ENCODE measurements at regions not wholly inside any gene's neighbourhood (a gene's known extent, or its start where the extent isn't known, plus 50 kb on each side); places are given as distances from the start of the nearest gene placed in this dataset.
"Not testable (repeated sequence)": the region's sequence is repeated elsewhere in the genome, so short reads cannot be mapped to it uniquely, and the experiment has no call there.

GRCh38 chr7:35956988-35957387 lies 156.1 kb downstream of the SEPTIN7 start:
- DNase-seq (ENCODE audit: extremely low read depth, low read depth); H3K4me3 ChIP-seq (replicated peaks; ENCODE audit: low read depth, low read length): not testable (repeated sequence)

DNA sequence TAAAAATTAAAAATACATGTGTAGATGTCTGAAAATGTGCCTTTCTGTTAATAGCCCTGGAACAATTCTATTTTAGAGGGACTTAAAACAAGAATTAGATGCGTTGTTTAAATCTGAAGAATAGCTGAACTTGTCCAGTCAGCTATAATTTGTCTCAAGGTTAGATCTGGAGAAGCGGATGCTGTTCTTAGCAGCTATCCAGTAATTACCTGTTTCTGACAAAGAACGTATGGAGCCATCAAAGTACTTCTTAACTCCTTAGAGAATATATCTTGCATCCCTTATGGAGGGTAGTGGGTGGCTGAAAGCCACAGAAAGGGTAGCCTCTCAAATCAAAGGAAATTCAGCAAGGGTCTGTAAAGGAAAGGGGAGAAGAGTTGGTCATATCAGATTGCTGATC lies 160.4 kb downstream of the SEPTIN7 start:
- not testable (repeated sequence) for H3K4me3 ChIP-seq (replicated peaks; ENCODE audit: low read depth, low read length); DNase-seq (ENCODE audit: extremely low read depth, low read depth)

GRCh38 chr7:35962607-35963006 lies 161.8 kb downstream of the SEPTIN7 start:
- H3K4me3 ChIP-seq (replicated peaks; ENCODE audit: low read depth, low read length); DNase-seq (ENCODE audit: extremely low read depth, low read depth): not testable (repeated sequence)

GRCh38 chr7:35967366-35968139 lies 166.7 kb downstream of the SEPTIN7 start:
- TF ChIP-seq, protein P1, sequence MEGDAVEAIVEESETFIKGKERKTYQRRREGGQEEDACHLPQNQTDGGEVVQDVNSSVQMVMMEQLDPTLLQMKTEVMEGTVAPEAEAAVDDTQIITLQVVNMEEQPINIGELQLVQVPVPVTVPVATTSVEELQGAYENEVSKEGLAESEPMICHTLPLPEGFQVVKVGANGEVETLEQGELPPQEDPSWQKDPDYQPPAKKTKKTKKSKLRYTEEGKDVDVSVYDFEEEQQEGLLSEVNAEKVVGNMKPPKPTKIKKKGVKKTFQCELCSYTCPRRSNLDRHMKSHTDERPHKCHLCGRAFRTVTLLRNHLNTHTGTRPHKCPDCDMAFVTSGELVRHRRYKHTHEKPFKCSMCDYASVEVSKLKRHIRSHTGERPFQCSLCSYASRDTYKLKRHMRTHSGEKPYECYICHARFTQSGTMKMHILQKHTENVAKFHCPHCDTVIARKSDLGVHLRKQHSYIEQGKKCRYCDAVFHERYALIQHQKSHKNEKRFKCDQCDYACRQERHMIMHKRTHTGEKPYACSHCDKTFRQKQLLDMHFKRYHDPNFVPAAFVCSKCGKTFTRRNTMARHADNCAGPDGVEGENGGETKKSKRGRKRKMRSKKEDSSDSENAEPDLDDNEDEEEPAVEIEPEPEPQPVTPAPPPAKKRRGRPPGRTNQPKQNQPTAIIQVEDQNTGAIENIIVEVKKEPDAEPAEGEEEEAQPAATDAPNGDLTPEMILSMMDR (IDR thresholded peaks at IDR 0.05; ENCODE audit: low read depth, low read length, missing control alignments): no peak
- DNase-seq (ENCODE audit: extremely low read depth, low read depth): no peak

GRCh38 chr7:35968140-35968940 lies 167.5 kb downstream of the SEPTIN7 start:
- DNase-seq (ENCODE audit: extremely low read depth, low read depth): no peak
- TF ChIP-seq, protein P1 (IDR thresholded peaks at IDR 0.05; ENCODE audit: low read depth, low read length, missing control alignments): no peak
- H3K4me3 ChIP-seq (replicated peaks; ENCODE audit: low read depth, low read length): no peak overlapping the region

More at GRCh38 chr7:35967366-35968139, 166.7 kb downstream of the SEPTIN7 start:
- no peak overlapping the region for H3K4me3 ChIP-seq (replicated peaks; ENCODE audit: low read depth, low read length)

DNA sequence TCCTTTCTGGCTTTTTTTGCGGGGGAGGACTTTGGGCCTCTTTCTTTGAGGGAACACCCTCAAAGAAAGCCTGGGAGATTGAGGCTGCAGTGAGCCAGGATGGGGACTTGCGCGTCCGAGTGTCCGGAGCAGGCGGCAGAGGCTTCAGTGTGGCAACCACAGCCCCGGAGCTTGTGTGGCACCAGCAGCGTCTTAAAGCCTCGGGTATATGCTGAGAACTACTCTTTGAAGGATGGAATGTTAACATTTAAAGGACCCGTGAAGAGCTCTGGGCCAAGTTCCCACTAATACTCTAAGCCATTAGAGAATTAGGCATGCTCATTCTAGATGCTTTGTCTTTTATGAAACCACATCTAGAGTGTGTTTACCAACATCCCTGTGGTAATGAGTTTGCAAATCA lies 168.2 kb downstream of the SEPTIN7 start:
- H3K4me3 ChIP-seq (replicated peaks; ENCODE audit: low read depth, low read length): no peak overlapping the region
- DNase-seq (ENCODE audit: extremely low read depth, low read depth): no peak
- TF ChIP-seq, protein P1 (IDR thresholded peaks at IDR 0.05; ENCODE audit: low read depth, low read length, missing control alignments): no peak

- TF ChIP-seq, protein P1 (IDR thresholded peaks at IDR 0.05; ENCODE audit: low read depth, low read length, missing control alignments): no peak
- no peak overlapping the region for H3K4me3 ChIP-seq (replicated peaks; ENCODE audit: low read depth, low read length)
- DNase-seq (ENCODE audit: extremely low read depth, low read depth): no peak
These were observed 169.6 kb downstream of the SEPTIN7 start for GRCh38 chr7:35970458-35970857.

DNA sequence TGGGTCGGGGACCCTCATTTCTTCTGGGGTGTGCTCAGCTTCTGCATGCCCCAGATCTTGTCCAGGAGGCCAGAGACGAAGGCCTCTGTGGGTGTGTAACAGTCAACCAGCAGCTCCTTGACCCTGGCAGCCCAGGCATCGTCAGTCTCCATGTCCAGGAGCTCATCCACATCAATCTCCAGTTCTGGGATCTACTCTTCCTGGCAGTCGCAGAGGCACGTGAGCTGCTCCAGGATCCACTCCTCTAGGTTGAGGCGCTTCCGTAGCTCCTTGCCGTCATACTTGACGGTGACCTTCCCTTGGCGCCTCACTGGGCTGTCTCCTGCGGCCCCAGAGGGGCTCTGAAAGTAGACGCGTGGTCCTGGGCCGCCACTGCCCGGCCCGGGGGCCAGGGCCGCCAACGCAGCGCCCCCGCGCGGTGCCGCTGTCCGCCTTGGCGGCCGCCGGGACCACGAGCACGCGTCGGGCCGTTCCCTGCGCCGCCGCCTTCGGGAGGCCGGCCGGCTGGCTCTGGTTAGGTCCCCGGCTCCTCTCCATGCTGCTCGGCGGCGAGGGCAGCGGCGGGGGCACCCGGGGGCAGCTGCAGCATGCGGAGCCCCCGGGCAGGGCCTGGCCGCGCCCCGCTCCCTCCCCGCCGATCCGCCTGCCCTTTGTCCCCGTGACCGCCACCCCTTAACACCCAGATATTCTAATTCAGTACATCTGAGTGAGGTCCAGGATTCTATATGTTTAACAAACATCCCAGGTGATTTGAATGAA lies 170.5 kb downstream of the SEPTIN7 start:
- TF ChIP-seq, protein P1 (IDR thresholded peaks at IDR 0.05; ENCODE audit: low read depth, low read length, missing control alignments): no peak
- no peak for DNase-seq (ENCODE audit: extremely low read depth, low read depth)
- H3K4me3 ChIP-seq (replicated peaks; ENCODE audit: low read depth, low read length): no peak overlapping the region

Data from HFF-Myc (cell line).